DND-41 (cell line): ENCODE measurements at regions not wholly inside any gene's neighbourhood (a gene's known extent, or its start where the extent isn't known, plus 50 kb on each side); places are given as distances from the start of the nearest gene placed in this dataset.

Experiments used
- CTCF ChIP-seq: IDR thresholded peaks from 2 replicates; pipeline ENCODE4 v1.5.1; 2012; ENCODE audit warnings: borderline replicate concordance, low read length, moderate library complexity, mild to moderate bottlenecking; ENCODE audit not compliant: poor library complexity, severe bottlenecking; ENCODE audit errors: extremely low read depth
- EZH2 ChIP-seq: IDR thresholded peaks from 3 replicates; pipeline ENCODE4 v1.6.1; 2012; ENCODE audit warnings: borderline replicate concordance, low read depth, mild to moderate bottlenecking, moderate library complexity, low read length, inconsistent platforms; ENCODE audit not compliant: severe bottlenecking

- no peak for TF ChIP-seq CTCF
- TF ChIP-seq EZH2: no peak
Observed at GRCh38 chr1:56180520-56181190, 398.7 kb downstream of the PLPP3 start.
